ENCODE measurements at regions not wholly inside any gene's neighbourhood (a gene's known extent, or its start where the extent isn't known, plus 50 kb on each side); places are given as distances from the start of the nearest gene placed in this dataset.

GRCh38 chr13:59422646-59423045 lies 741.1 kb downstream of the DIAPH3 start:
- TF ChIP-seq POLR2A (IDR thresholded peaks at IDR 0.05; ENCODE audit: low read depth) = no peak
- TF ChIP-seq CTCF (IDR thresholded peaks at IDR 0.05) = no peak
